ENCODE measurements at regions not wholly inside any gene's neighbourhood (a gene's known extent, or its start where the extent isn't known, plus 50 kb on each side); places are given as distances from the start of the nearest gene placed in this dataset.
"Not testable (repeated sequence)": the region's sequence is repeated elsewhere in the genome, so short reads cannot be mapped to it uniquely, and the experiment has no call there.

DNA sequence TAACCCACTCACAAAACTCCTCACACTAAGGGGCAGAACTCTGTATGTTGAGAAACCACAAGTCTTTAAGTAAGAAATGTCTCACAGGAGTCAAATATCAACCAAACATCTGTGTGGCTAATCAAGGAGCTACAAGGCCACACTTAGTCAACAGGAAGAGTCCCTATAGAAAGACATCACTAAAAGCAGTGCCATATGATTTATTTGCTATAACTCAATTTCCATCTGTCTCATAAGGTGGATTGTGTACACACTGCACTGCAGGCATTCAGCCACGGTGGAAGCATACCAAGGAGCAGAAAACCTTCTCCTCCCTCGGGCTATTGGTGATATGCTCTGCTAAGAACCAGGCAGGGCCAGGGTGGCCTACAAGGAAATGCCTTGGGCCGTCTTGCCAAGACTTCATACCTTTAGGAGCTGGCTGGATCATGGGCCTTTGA, 197.6 kb upstream of the CFAP20DC start:
- no peak for DNase-seq

DNA sequence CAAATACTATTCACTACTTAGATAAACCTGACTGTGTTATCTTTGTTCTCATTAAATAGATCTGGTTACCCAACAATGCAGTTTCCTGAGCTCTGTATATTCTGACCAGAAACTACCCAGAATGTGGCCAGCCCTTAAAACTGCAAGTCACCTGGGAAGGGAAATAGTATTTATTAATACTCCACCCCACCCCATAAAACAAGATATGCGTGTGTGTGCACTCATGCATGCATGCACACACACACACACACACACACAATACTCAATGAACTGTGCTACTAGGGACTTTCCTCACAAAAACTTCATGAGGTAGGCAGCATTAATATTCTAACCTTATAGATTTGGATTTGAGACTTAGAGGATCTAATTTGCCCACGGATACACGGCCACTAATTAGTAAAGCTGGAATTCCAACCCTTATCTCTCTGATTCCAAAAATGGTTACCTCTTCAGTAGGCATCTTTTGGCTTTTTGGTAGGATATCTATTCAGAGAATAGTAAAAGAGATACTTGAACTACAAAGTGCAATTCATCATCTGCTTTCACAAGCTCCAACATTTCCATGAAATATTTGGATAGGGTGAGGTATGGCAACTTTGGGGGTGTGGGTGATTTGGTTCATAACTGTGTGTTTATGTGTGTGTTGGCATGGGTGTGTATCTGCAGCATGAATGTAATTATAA, 197.0 kb upstream of the CFAP20DC start:
- no peak for DNase-seq

DNA sequence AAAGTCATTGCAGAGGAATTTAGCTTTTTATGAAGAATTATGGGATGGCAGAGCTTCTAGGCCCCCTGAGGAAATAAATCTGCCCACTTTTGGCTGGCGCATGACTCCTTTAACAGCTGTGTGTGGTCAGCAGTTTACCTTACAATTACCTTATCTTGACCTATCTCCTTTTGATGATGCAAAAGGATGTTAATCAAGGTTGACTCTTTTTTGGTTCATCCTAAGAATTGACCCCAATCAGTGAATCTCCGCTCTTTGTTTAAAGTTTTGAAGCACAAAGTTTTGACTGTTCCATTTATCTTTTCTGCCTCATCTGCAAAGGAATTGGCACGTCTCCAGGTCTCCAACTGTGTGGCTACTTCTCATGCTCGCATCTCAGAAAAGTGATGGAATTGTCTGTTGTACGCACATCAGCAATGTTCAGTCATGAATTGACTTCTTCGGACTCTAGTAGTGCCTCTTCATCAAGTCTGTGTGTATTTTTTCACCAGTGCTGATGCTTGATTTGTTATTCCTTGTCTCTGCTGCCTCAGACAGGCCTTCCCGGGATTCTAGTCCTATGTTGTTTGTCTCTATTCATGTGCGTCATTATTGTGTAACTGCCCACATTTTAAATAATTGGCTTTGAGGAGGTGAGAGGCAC, 196.2 kb upstream of the CFAP20DC start:
- no peak for DNase-seq

DNA sequence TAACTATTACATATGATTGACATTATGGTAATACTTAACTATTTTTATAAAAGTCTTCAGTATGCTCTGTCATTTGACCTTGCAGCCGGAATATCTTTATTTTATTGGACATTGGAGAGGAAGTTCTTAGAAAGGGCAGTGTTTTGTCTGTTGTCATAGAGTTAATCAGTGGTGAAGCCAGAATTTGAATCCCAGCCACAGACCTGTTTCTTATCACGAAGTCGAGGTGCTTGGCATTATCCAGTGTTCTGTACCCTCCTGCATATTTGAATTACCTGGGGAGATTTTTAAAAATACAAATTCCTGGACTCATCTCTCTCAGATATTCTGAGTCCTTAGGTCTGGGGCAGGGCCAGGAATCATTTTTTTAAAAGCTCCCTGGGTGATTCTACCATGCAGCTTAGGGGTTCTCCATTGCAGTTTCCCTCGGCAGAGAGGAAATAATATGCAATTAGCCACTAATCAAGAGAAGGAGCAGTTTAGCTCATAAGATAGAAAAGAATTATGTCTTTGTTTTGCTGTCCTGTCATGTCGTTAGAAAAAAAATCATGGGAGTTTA, 195.6 kb upstream of the CFAP20DC start:
- DNase-seq = no peak

DNA sequence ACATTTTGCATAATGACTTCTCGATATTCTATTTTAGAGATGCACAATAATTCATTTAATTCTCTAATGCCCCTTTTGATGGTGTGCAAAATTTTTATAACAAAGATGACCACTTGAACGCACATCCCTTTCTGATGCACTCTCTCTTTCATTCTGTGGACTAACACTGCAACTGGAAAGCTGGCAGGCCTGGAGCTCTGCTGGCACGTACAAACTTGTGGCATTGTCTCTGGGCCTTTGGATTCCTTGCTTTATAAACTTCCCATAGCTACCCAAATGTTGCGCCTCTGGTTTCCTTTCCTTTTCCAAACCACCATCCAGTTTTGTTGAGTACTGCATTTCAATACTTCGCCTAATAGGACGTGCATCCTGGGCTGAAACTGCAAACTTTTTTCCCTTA, 194.5 kb upstream of the CFAP20DC start:
- DNase-seq = no peak

DNA sequence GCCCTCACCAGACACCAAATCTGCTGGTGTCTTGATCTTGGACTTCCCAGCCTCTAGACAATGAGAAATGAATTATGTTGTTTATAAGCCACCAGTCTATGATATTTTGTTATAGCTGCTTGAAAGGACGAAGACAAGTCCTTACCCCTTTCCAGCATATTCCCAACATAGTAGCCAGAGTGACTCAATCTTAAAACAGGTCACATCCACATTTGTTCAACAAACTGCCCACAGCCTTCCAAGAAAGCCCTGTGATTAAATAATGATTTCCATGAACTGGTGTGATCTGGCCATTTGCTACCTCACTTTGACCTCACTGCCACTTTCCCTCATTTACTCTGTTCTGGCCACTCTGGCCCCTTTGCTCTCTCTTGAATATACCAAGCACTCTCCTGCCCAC, 193.7 kb upstream of the CFAP20DC start:
- no peak for DNase-seq

DNA sequence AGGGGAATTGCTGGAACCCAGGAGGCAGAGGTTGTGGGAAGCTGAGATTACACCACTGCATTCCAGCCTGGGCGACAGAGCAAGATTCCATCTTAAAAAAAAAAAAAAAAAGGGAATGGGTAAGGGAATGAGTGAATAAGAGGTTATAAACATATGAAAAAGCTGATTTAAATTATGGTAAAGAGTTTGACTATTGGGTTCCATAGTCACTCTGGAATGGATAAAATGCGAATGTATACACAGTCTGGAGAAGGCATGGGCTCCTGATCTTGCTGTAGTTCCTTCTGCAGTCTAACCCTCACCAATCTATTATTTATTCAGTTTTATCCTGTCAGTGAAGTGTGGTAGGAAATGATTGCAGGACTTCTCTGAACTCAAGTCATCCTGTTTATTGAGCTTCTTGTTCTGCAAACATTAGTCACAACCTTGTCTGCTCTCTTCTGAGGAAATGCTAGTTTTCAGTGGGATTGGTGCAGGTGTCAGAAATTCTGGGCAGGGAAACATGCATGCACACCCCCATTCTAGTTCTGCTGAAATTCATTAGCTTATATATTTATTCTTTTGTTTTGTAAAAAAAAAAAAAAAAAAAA, 190.9 kb upstream of the CFAP20DC start:
- no peak for DNase-seq

DNA sequence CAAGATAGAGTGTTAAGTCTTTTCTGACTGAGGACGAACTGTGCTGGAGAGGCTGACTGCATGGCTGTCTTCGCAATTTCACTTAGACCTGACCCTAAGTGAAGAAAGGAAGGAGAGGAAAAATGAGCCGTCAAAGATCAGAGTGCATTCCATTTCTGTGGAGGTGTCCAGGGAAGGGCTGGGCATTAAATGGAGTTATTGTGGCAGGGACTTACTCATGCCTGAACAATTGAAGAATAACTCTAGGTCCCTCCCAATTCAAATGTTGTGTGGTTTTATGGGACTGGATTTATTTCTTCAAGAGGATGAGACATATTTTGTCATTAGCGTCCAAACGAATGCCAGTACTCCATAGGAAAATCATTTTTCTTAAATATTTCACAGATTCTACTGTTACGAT, 187.3 kb upstream of the CFAP20DC start:
- no peak for DNase-seq

DNA sequence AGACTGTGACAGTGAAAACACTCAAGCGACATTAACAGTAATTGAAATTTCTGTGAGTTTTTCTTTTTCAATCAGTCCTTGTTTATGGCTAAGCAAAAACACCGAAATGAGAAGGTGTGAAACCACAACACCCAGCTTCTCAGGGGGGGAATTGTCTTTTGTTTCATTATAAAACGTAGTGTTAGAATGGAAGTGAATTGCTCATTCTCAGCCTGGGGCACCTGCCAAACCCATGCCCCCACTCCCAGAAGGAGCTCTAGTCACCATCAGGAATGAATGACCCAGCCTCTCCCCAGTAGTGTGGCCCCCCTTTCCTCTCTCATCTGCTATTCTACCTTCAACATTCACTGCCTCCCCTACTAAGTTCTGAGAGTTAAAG, 185.8 kb upstream of the CFAP20DC start:
- no peak for DNase-seq

DNA sequence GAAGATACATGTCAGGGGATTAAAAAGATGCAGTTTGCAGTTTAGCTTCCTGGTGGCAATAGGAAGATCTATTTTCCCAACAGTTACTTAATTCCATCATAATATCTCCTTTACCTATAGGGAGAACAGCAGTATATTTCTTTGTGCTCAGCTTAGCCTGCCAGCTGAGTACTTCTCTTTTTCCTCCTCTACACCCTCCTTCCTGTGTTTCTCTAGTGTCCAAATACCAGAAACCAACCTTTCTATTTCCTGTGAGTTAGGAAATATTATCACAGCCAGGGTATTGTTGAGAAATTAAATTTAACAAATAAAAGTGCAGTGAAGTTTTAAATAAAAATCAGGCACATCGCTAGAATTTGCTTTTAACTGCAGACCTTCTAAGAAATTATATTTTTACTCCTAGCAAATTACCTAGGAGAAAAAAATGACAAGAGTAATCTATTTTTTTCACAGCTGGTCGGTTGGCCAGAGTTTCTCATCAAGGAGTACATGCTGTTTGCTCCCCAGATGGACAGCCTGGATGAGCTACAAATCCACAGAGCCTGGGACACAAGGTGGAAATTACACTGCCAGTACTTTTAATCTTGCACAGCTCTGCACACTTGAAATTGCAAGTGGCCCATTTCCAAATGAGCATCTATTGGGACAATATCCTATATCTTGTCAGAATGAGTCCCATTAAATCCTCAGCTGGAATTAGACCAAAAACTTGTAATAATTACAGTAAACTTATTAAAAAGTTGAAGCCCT, 185.2 kb upstream of the CFAP20DC start:
- no peak for DNase-seq

DNA sequence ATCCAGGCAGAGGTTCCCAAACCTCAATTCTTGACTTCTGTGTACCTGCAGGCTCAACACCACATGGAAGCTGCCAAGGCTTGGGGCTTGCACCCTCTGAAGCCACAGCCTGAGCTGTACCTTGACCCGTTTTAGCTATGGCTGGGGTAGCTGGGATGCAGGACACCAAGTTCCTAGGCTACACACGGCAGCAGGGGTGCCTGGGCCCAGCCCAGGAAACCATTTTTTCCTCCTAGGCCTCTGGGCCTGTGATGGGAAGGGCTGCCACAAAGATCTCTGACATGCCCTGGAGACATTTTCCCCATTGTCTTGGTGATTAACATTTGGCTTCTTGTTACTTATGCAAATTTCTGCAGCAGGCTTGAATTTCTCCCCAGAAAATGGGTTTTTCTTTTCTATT, 180.6 kb upstream of the CFAP20DC start:
- not testable (repeated sequence) for DNase-seq

DNA sequence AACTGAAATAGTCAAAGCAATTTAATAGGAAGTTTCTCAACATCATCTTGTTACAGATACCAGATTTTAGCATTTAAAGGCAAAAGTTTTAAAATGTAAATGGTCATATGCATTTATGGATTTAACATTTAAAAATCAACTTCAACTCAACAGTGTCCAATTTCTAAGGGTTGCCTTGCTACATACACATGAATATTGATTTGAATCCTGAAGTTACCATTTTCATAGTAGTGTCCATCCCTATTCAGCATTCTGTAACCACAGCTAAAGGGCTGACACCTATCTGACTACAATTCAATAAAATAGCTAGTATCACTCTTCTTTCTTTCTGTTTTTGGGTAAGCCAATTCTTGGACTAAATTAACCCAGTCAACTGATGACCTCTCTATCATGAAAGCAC, 164.0 kb upstream of the CFAP20DC start:
- no peak for DNase-seq

DNA sequence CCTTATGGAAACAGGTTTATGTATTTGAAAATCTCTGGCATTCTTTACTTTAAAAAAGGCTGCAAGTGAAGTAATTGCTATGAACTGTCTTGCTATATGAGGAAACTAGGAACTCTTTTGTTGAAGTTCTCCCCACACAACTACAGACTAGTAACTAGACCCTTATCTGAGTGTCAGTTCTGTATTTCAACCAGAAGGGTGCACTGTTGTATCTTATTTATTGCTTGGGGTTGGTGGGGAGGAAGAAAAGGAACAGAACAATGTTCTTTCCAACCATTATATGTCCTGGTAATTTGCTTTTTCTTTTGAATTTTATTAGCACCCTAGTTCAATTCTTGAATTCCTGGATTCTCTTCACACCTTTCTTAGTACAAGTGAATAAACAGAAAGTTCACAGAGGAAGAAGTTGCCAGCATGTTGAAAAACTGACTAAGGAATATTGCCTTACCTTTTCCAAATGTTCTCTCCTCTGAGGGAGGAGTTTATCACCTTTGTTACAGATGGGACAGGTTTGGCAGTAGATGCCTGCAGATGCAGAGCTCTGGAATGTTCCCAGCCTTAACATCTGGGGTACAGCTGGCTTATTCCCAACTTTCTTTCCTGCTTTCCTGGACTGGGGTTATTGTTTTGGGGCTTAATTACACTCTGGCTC, 162.4 kb upstream of the CFAP20DC start:
- DNase-seq = no peak

DNA sequence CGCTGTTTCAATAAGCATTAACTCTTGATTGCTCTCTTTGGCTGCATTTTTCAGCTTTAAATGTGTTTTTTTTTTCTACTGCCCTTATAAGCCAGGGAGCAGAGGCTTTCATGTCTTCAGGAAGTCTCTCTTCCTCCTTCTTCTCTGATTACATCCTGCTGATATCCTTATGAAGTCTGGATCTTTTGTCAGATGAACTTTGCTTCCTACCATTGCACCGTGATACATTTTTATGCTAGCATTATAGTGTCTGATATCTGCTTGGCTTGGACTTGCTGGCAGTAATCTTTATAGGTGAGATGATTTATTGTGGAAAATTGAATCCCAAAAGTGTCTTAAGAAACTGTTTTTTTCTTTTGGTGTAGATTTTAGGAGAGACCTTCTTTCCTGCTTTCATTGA, 160.4 kb upstream of the CFAP20DC start:
- no peak for DNase-seq

DNA sequence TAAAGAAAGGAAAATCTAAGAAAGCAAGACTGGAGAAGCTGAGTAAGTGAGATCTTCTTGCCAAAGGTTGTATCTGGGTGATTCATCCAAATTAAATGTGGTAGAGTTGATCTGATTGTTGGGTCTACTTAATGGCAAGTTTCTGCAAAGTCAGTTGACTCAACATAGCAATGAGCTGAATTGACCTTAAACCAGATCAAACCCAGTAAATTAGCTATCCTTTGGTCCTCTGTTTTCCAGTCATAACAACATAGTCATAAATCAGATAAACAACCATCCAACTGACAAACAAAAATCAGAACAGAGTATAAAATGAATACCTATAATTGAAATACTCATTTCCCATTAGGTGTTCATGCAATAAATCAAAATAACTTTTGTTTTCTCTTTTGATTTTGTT, 142.6 kb upstream of the CFAP20DC start:
- no peak for DNase-seq

DNA sequence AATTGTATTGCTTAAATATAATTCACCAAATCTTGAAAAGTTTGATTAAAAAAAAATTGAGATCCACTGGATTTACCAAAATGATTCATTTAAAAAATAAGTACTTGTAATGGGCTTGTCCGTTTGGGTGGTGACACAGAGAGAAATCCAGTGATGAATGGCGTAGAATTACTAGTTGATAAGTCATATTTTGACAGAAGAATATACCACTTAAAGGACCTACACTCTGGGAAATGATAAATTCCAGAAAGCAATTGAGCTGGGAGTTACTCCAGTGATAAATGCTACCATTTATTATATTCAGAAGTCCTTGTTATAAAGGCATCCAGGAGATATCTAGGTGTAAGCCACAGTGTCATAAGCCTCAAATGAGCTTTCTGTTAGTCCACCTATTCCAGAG, 141.8 kb upstream of the CFAP20DC start:
- DNase-seq = no peak

DNA sequence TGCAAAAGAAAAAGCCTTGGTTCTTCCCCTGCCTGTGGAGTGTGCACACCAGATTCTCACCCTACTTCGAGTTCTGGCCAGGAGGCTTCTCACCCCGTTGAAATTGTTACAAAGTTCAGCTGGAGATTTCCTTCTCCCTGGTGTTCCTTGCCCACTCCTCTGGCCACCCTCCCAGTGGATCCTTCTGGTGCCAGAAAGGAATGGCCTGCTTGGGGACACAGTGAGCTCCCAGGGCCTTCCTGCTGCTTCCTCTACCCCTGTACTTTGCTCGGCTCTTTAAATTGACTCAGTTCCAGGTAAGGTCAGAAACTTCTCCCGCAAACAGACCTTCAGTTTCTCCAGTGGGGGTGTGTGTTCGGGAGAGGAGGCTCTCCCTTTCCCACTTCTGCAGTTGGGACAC, 140.1 kb upstream of the CFAP20DC start:
- DNase-seq = no peak

DNA sequence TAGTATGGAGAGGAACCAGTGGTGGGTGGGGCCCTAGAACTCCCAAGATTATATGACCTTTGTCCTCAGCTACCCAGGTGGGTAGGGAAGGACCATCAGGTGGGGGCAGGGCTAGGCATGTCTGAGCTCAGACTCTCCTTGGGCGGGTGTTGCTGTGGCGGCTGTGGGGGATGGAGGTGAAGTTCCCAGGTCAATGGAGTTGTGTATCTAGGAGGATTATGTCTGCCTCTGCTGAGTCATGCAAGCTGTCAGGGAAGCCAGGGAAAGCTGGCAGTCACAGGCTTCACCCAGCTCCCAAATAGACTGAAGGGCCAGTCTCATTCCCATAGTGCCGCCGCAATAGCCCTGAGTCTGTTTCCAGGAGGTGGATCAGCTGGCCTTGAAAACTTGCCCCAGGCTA, 139.7 kb upstream of the CFAP20DC start:
- DNase-seq = no peak

DNA sequence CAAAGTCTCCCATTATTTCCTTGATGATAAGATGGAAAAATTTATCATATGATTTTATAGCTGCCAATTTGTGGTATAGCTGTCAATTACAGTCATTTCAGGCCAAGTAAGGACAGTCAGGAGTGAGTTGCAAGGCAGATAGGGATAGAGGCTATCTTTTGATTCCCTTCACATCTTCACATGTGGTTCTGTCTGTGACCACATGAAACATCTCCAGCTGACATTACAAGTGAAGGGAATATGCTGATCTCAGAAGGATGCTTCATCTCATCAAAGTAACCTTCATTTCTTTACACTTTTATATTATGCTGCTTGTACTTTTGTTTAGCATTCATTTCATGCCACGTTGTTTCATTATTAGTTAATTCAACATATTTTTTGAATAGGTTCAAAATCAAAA, 136.9 kb upstream of the CFAP20DC start:
- DNase-seq = no peak

DNA sequence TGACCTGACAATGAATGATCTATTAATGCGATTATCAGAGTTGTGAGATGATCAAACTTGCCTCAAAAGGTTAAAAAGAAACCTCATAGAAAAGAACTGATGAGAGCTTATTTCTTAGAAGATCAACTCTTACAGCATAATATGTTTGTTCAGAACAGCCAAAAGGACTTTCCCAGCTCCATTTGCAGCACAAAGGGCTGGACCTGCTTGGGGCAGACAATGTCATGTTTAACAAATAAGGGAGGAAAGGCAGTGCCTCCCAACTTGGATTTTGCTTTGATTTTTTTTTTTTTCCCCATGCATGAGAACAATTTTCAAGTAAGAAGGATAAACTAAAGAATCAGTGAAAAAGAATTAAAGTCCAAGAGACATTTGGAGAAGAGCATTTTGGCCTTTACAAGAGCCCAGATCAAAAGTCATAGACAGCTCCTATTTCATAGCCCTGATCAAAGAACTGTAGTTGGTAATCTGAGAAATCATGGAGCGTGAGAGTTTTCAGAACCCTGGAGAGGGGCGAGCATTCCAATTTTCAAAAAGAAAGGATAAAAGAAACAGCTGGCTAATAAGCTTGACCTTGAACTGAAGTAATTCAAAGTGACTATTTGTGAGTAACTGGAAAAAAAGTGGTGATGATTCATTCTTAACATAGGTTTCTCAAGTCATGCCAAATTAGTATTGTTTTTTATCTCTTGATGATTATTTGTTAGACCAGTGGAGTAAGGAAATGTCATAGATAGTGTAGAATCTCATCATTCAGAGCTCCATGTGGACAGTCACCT, 136.0 kb upstream of the CFAP20DC start:
- no peak for DNase-seq

DNA sequence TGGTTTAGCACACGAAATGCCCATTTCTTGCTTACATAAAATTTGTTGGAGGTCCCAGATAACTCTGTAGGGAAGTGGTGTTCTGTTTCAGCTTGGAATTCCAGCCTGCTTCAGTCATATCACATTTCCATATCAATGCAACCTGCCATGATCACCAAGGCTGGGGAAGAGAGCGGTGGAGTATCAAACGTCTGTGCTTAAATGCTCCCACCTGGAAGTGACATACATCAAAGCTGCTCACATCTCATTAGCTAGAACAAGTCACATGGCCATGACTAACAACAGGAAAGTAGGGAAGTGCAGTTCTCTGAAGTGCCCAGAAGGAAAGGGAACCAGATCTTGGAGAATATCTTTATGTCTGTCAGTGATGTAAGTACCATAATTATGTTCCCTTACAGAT, 130.2 kb upstream of the CFAP20DC start:
- DNase-seq = no peak

DNA sequence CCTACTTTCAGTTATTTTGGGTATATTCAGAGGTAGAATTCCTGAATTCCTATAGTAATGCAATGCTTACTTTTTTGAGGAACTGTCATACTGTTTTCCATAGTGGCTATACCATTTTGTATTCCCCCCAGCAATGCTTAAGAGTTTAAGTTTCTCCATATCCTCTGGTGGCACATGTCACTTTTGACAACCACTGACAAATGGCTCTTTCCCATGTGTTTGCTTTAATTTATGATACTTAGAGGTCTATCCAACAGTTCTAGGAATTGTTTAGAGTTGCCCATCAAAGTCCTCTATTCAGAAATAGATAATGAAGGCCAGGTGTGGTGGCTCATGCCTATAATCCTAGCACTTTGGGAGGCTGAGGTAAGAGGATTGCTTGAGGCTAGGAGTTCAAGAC, 128.9 kb upstream of the CFAP20DC start:
- no peak for DNase-seq

Measured in activated T-cell treated with anti-CD3 and anti-CD28 coated beads for 4 hours (primary cell).